ENCODE measurements at regions not wholly inside any gene's neighbourhood (a gene's known extent, or its start where the extent isn't known, plus 50 kb on each side); places are given as distances from the start of the nearest gene placed in this dataset.
"Not testable (repeated sequence)": the region's sequence is repeated elsewhere in the genome, so short reads cannot be mapped to it uniquely, and the experiment has no call there.

DNA sequence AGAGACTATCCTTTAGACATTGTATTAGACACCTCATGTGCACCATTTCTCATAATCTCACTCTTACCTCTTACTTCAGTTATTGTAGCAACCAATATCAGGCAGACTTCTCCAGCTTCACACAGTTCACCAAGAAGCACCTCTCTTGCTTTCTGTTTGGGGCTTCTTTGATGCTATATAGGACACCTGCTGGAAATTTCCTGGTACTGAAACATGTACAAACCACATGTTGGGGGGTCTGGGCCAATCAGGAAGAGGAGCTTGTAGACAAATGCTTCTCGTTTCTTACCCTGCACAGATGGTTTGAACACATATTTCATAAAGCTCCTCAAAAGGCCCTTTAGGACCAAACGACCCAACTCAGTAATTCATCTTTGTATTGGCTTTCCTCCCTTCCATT, 212.1 kb downstream of the IZUMO3 start:
- no peak for DNase-seq

DNA sequence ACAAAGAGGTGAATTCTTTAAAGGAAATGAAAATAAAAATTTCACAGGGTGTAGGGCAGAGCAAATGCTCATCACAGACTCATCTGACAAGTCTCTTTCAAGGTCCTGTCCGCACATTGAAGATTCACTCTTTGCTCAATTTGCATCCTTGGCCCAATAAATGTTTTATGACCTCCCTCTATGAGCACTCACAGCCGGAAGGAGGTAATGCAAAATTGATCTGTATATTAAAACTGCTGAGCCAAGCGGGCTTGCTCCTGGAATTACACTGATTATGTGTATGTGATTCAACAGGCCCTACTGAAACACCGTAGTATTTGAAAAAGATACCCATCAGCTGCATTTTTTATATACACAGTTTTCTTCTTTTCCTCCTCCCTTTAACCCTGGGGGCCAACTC, 246.8 kb downstream of the IZUMO3 start:
- DNase-seq = no peak

DNA sequence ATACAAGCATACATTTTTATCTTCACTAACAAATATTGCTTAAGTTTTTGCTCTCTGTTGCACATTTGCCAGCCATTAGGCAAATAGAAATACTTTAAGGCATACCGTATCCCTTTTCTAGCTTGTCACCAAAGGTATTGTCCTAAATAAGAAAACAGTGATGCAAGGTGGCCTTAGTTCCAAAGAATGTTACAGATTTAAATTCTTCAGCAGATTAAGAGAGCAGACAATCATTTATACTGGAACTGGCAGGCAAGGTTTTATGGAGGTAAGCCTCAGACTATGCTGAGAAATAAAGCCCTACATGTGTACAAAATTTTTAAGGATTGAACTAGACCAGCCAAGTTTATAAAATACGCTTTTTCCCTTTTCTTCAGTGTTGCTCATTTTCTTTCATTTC, 247.8 kb downstream of the IZUMO3 start:
- no peak for DNase-seq

DNA sequence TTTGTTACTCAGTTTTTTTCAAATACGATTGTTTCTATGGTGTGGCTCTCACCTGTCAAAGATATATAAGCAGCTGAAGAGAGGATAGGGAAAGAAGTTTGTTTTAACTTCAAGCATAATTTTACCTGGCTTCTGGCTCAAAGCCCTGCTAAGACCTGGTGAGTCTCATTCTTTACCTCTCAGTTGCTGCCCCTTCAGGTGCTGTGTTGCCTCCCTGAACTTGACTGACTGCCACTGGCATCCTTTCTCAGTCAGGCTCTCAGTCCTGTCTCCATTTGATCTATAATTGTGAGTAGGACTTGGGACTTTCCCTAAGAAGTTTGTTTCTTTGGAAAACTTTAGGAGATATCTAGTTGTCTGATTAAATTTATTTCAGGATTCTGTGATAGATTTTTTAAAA, 249.6 kb downstream of the IZUMO3 start:
- DNase-seq = no peak

DNA sequence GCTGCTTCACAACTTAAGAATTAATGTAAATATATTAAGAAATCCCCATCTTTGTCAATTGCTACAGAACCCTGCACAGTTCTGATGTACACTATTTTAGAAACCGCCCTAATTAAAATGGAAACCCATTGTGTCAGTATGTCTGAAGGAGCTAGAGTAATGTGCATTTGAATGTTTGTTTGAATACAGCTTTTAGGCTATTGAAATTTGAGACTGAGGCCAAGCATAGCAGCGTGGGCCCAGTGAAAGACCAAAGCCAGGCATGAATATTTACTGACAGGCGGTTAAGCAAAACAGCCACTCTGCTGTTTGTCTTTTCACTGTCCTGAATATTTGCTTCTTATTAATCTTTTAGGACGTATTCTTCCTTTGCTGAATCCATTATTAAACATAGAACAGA, 252.3 kb downstream of the IZUMO3 start:
- DNase-seq = no peak

DNA sequence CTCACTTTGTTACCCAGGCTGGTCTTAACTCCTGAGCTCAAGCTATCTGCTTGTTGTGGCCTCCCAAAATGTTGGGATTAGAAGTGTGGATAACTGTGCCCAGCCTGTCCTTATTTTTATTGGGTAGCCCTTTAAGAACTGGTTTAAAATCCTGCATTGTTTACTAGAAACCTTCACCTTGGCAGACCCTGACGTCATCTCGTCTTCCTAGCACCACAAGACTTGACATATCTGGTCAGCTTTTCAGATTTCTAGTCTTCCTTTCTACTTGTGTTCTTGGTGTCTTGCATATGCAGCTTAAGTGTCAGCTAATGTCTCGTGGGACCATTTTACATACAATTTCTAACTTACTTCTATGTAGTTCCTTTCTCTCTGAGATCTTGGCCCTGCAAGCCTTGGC, 258.9 kb downstream of the IZUMO3 start:
- DNase-seq = no peak

DNA sequence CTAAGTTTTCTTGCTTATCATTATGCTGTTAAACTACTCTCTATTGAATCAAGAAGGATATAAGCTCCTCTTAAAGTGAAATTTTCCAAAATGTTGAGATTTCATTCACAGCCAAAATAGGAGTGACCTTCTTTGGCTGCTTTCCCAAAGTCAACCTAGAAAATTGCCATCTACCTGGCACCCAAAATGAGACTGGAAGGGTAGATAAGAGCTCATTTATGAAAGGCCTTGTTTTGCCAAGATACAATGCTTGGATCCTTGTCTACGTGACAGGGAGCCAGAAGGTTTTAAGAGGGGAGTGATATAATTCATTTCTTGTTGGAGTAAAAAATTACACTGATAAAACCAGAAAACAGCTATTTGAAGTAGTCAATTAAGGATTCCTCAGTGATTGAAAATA, 287.1 kb downstream of the IZUMO3 start:
- DNase-seq = no peak

DNA sequence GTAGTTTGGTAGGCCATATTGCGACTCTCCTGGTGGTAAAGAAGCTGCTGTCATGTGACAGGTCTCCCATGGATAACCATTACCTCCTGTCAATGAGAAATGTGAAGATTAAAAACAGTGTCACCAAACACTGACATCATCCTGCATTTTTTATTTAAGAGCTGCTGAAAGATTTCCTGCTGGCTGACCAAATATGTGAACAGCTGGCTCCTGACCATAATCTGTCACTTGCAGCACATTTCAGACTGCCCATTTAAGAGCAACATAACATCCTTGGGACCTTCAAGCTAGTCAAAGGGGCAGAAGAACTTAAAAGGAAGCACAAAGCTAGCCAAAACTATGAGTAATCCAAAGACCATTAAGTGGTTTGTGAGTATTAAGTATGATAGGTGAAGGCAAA, 288.0 kb downstream of the IZUMO3 start:
- DNase-seq = no peak

DNA sequence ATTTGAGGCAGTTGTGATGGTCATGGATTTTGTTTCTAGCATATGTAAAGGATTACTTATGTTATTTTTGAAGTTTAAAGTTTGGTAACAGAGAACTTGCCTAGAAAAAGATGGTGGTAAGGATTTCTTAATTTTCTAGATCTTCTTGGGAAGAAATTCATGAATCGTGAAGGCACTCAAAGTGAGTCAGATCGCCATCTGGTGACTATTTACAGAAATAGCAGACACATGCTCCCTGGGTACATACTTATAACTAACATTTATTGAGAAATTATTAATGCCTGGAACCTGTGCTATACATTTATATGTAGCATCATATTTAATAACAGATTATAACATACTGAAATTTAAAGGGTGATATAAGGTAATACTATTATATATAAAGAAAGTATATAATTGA, 299.7 kb downstream of the IZUMO3 start:
- no peak for DNase-seq

DNA sequence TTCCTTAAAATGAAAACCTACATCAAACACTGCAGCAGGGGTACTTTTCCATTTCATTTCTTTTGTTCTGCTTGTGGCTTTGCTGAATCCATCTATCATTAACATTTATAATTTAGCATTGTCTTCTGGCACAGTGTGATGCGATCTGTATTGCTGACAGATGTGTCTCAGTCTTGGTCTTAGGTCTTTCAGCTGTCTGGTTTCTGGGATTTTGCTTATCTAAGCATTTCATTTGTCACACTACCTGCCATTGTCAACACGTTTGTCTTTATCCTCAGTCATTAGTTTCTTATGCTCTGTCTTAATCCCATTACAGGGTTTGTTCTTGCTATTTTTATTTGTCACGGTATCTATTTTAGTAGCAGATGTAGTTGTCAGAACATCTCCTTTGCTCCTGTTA, 303.1 kb downstream of the IZUMO3 start:
- no peak for DNase-seq

DNA sequence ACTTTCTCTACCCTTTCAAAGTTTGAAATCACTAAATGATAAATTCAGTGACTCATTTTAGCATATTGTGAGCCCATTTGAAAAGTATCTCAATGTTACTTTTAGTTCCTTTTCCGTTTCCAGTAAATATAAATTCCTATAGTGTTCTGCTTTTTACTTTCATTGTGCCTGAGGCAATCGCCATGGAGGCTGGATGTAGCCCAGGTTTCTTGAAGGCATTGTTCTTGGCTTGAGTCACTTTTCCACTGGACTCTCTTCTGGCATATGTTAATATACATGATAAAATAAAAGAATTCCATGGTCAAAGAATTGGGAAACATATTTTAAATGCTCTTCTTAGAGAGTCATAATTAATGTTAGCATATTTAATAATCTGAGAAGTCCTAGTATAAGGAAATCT, 327.0 kb downstream of the IZUMO3 start:
- peak; percentile 16 for DNase-seq

DNA sequence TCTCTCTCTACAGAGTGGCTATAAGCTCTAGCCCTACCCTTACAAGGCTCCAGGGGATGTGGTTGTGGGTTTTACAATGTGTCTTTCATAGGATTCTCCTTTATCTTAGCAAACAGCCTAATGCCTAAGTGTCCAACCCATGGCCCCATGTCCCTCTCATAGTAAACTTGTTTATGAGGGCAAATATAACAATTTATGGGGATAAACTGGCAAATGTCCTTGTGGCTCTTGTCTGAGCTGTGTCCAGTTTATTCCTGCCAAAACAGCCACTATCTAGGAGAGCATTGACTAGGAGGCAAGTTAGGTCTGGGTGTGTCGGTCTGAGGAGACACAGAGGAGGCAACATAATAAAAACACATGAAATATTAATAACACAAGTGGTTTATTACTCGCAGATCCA, 335.1 kb downstream of the IZUMO3 start:
- DNase-seq = no peak

DNA sequence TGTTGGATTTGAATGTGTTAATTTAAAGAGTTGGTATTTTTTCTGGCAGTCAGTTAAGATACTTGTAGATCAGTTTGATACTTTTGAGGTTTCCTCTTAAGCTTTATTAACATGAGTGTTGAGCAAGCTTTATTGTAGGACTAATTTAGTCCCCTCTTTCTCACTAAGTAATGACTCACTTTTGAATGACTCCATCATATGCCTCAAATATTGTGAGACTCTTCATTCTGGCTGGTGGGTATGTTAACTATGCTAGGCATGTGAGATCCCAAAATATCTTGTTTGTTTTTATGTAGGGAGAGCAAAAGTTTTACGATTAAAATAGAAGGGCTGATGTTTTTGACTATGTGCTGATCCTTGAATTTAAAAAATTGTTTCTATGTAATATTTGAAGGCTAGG, 355.7 kb downstream of the IZUMO3 start:
- peak; percentile 1 for DNase-seq

DNA sequence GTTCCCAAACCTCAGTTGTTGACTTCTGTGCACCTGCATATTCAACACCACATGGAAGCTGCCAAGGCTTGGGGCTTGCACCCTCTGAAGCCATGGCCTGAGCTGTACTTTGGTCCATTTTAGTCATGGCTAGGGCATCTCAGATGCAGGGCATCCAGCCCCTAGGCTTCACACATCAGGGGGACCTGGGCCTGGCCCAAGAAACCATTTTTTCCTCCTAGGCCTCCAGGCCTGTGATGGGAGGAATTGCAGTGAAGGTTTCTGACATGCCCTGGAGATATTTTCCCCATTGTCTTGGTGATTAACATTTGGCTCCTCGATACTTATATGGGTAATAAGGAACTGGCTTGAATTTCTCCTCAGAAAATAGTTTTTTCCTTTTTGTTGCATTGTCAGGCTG, 354.5 kb upstream of the ELAVL2 start:
- not testable (repeated sequence) for DNase-seq

DNA sequence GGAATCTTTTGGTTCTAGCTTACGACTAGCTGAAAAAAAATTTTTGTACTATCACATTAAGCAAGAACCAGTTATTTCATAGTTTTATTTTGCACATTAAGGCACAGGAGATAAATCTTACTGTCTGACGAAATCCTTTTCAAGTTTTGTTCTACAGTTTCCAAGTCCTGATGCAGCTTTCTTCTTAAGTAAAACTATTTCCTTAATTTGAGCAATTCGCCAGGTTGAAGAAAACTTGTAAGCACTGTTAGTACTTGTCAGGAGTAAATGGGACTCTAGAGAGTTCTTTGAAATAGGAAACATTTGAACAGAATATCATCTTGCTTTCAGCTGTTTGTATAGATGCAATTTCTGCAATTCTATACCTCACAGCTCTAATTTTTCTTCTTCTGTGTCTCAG, 318.8 kb upstream of the ELAVL2 start:
- no peak for DNase-seq

DNA sequence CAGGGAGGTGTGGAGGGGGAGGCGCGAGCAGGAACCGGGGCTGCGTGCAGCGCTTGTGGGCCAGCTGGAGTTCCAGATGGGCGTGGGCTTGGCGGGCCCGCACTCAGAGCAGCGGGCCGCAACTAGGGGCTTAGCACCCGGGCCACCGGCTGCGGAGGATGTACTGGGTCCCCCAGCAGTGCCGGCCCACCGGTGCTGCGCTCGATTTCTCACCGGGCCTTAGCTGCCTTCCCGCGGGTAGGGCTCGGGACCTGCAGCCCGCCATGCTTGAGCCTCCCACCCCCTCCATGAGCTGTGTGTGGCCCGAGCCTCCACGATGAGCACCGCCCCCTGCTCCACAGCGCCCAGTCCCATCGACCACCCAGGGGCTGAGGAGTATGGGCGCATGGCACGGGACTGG, 309.0 kb upstream of the ELAVL2 start:
- not testable (repeated sequence) for DNase-seq

DNA sequence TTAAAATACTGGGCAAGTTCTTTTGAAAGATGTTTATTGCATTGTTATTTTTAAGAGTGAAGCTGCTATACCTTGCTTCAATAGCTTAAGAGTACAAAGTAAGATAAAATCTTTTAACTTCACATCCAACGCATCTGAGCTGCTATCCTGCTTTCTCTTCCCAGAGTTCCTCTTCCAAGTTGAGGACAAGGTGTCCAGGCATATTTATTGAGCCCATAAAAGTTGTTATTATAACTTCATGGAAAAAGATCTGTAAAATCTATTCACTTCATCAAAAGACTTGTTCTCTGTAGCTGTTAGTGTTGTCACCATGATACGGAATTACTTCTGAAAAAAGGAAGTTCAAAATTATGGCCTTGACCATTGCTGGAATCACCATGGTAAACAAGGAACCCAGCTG, 306.2 kb upstream of the ELAVL2 start:
- no peak for DNase-seq

DNA sequence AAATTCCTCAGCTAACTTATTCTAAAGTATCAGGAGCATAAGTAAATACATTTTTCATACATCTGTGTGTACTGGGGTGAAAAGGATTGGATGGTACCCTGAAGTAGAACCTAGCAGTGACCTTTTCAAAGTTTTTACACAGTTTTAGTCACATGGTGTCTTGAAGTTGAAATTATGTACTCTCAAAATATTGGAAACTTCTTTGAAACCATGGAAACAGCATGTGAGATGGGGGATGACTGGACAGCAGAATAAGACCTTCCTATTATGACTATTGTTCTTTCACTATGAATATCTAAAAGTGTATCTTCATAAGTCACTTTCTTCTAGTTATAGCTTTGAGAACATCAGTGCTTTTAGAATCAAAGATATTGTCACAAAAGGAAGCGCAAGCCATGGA, 301.5 kb upstream of the ELAVL2 start:
- DNase-seq = no peak

DNA sequence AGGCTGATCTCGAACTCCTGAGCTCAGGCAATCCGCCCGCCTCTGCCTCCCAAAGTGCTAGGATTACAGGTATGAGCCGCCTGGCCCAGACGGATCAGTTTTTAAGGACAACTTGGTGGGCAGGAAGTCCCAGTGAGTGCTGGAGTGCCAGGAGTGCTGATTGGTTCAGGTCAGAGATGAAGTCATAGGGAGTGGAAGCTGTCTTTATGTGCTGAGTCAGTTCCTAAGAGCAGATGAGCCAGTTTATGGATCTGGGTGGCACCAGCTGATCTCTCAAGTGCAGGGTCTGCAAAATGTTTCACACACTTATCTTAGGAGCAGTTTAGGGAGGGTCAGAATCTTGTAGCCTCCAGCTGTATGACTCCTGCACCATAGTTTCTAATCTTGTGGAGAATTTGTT, 292.1 kb upstream of the ELAVL2 start:
- DNase-seq = no peak

DNA sequence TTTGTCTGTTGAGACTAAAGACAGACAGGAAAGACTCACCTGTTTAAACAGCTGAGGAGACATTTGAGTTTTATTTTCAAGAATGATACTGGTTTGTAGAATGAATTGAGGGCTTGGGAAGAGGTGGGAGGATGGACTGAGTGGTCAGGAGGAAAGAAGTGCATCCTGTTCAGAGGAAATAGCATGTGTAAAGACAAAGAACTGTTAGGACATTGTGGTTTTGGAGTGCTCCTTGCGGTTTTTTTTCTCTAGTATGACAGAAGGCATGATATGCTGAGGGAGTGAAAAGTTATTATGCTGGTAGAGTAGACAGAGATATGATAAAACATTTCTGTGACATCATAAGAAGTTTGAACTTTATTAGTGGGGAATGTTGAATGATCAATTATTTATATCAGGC, 270.7 kb upstream of the ELAVL2 start:
- no peak for DNase-seq

DNA sequence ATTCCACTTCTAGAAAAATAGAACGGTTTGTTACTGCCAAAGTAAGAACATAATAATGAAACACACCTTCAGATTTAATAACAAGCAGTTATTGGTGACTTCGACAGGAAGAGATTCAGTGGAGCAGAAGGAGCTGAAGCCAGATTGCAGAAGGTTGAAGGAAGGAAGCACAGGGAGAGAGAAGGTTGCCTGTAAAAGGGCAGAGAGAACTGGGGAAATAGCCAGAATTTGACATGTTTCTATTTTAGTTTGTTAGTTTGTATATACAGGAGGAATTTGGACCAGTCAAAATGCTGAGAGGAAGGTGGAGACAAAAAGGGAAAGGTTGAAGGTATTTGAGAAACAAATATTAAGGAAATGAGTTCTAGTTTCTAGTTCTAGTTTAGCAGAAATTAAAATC, 269.2 kb upstream of the ELAVL2 start:
- no peak for DNase-seq

DNA sequence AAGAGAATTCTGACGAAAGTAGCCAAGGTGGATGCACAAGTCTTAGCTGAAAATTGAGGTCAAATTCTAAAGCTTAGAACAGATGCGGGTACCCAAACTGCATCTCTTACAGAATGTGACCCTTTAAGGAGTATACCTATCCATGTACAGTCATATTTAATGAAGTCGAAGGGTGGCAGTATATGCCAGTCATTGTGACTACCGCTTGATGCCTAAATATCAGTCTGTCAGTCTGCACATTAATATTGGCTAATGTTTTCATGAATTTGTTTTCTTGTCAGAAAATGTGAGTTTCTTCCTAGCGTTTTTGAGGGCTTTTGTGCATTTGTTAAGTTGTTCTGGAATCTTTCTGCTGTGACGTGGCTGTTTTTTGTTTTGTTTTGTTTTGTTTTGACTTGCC, 264.5 kb upstream of the ELAVL2 start:
- no peak for DNase-seq

DNA sequence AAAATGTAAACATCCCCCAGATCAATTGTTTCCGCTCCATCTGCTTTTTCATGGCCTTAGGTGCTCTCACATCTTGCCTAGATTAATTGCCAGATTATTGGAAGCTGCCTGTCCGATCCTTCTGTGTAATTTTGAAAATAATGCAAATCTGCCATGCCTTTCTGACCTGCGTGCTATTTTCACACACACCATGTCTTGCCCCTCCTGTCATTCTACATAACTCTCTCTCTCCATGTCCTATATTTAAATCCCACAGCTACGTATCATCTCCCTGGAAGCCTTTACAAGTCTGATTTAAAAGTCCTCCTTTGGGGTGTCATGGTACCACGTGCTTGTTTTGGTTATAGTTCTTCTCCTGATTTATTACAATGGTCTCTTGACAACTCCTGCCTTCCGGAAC, 247.6 kb upstream of the ELAVL2 start:
- no peak for DNase-seq

DNA sequence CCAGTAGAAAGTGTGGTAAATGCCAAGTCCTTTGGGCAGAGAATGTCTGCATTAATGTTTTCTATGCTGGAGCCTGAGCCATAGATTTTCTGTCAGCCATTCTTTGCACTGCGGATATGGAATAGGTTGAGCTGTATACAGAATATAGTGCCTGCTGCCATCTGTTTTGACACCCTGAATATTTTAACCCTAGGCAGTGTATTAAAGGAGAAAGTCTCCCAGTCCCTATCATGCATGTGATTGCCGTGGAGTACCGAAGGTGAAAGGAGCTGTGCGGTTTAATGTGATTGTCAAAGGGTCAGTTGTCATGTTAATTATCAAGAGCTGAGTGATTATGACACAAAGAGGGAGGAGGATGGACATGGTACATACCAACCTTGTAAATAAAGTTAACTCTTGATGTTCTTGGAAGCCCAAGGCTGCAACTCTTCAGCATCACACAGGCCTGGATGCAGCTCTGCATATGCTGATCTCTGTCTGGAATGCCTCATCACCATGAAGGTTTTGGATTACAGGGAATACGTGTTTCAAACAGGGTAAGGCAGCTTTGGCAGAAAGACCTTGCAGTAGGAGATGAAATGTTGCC, 247.1 kb upstream of the ELAVL2 start:
- DNase-seq = no peak

DNA sequence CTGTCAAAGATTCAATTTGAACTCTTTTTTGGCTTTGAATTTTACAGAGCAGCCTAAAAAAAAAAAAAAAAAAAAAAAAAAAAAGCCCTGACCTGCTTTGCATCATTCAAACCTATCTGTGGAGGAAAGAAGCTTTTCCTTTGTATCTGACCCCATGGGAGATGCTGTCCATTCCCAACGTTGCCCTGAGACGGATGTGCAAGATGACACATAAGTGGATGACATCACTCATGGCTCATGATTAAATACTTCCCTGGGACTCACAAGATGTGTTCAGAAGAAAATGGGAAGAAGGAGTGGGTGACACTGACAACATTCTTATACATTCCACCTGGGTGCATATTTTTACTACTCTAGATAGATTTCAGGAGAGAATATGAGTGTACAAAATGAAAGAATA, 245.7 kb upstream of the ELAVL2 start:
- DNase-seq = no peak

DNA sequence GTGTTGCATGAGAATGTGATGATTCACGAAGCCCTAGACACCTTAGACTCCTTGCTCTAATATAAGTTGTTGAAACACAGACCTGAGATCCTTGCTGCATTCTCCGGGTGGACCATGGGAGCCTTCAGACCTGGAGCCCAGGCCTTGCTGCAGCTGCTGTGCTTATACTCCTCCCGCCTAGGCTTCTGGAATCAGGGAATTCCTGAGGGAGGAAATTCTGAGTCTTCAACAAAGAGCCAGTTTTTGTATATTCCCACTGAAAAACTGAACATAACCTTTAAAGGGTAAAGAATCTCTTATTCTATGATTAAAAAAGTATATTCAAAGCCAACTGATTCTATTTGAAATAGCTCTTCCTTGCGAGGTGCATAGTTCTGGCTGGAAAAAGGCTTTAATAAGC, 245.1 kb upstream of the ELAVL2 start:
- DNase-seq = no peak

Measured in NCI-H226 (cell line).